Mucosa of stomach (tissue), 1 donor: ENCODE measurements at regions not wholly inside any gene's neighbourhood (a gene's known extent, or its start where the extent isn't known, plus 50 kb on each side); places are given as distances from the start of the nearest gene placed in this dataset.

ENCODE experiments used
- H3K27me3 ChIP-seq: one replicate; pipeline ENCODE4 v1.7.0; 2013; ENCODE audit warnings: mild to moderate bottlenecking, low read length; ENCODE audit not compliant: control insufficient read depth, insufficient read depth
- H3K36me3 ChIP-seq: one replicate; pipeline ENCODE4 v1.7.0; 2013; ENCODE audit warnings: low read length; ENCODE audit not compliant: control insufficient read depth, insufficient read depth
- H3K4me1 ChIP-seq: one replicate; pipeline ENCODE4 v1.7.0; 2013; ENCODE audit warnings: mild to moderate bottlenecking, low read length; ENCODE audit not compliant: control insufficient read depth, insufficient read depth
- H3K4me3 ChIP-seq: one replicate; pipeline ENCODE4 v1.7.0; 2013; ENCODE audit warnings: low read length
- H3K9ac ChIP-seq: one replicate; pipeline ENCODE4 v1.7.0; 2013; ENCODE audit warnings: mild to moderate bottlenecking, low read length, moderate library complexity
- H3K9me3 ChIP-seq: one replicate; pipeline ENCODE4 v1.7.0; 2013; ENCODE audit warnings: mild to moderate bottlenecking, low read length, moderate library complexity; ENCODE audit not compliant: control insufficient read depth
- donor health status: Pancreatic carcinoma.

GRCh38 chr6:28771401-28772267, 152.2 kb downstream of the TRIM27 start:
- Histone ChIP-seq H3K9ac (no peak overlapping the region), H3K4me3 (no peak overlapping the region), H3K27me3 (peaks cover 100% of the 10 kb centered on the region), H3K36me3 (no peaks in the 10 kb centered on the region), H3K9me3 (no peaks in the 10 kb centered on the region), H3K4me1 (no peaks in the 10 kb centered on the region)

- Histone ChIP-seq H3K9me3 (no peaks in the 10 kb centered on the region), H3K27me3 (peaks cover 99% of the 10 kb centered on the region), H3K4me1 (no peaks in the 10 kb centered on the region)
Measured at GRCh38 chr6:28772480-28773381, 151.1 kb downstream of the TRIM27 start.

GRCh38 chr6:28774292-28775051, 149.3 kb downstream of the TRIM27 start:
- H3K27me3 ChIP-seq: peaks cover 92% of the 10 kb centered on the region
- no peak overlapping the region for H3K9ac ChIP-seq

More at GRCh38 chr6:28772480-28773381, 151.1 kb downstream of the TRIM27 start:
- Histone ChIP-seq H3K36me3 (no peaks in the 10 kb centered on the region), H3K9ac (no peak overlapping the region), H3K4me3 (no peak overlapping the region)

GRCh38 chr6:28775052-28775376, 148.8 kb downstream of the TRIM27 start:
- no peak overlapping the region for H3K9ac ChIP-seq
- no peaks in the 10 kb centered on the region for H3K36me3 ChIP-seq
- H3K4me3 ChIP-seq: no peak overlapping the region
- H3K4me1 ChIP-seq: no peaks in the 10 kb centered on the region
- no peaks in the 10 kb centered on the region for H3K9me3 ChIP-seq
- peaks cover 92% of the 10 kb centered on the region for H3K27me3 ChIP-seq

More at GRCh38 chr6:28774292-28775051, 149.3 kb downstream of the TRIM27 start:
- Histone ChIP-seq H3K9me3 (no peaks in the 10 kb centered on the region), H3K4me3 (no peak overlapping the region), H3K4me1 (no peaks in the 10 kb centered on the region), H3K36me3 (no peaks in the 10 kb centered on the region)

- H3K9me3 ChIP-seq: no peaks in the 10 kb centered on the region
- no peak overlapping the region for H3K9ac ChIP-seq
- H3K4me3 ChIP-seq: no peak overlapping the region
- no peaks in the 10 kb centered on the region for H3K4me1 ChIP-seq
- H3K27me3 ChIP-seq: peaks cover 92% of the 10 kb centered on the region
- H3K36me3 ChIP-seq: no peaks in the 10 kb centered on the region
Measured at GRCh38 chr6:28775405-28776129, 148.2 kb downstream of the TRIM27 start.

- Histone ChIP-seq H3K9me3 (no peaks in the 10 kb centered on the region), H3K4me3 (no peak overlapping the region), H3K4me1 (no peaks in the 10 kb centered on the region), H3K27me3 (peaks cover 84% of the 10 kb centered on the region), H3K9ac (no peak overlapping the region), H3K36me3 (no peaks in the 10 kb centered on the region)
Measured at GRCh38 chr6:28776269-28777146, 147.3 kb downstream of the TRIM27 start.

GRCh38 chr6:28777147-28777461, 146.7 kb downstream of the TRIM27 start:
- Histone ChIP-seq H3K4me1 (no peaks in the 10 kb centered on the region), H3K9ac (no peak overlapping the region), H3K9me3 (no peaks in the 10 kb centered on the region), H3K27me3 (peaks cover 84% of the 10 kb centered on the region), H3K36me3 (no peaks in the 10 kb centered on the region), H3K4me3 (no peak overlapping the region)

- Histone ChIP-seq H3K27me3 (peaks cover 75% of the 10 kb centered on the region), H3K36me3 (no peaks in the 10 kb centered on the region), H3K4me3 (no peak overlapping the region), H3K4me1 (no peaks in the 10 kb centered on the region), H3K9ac (no peak overlapping the region), H3K9me3 (no peaks in the 10 kb centered on the region)
Measured at GRCh38 chr6:28782113-28782673, 141.6 kb downstream of the TRIM27 start.

GRCh38 chr6:28785962-28786679, 137.7 kb downstream of the TRIM27 start:
- no peak overlapping the region for H3K9ac ChIP-seq
- no peak overlapping the region for H3K4me3 ChIP-seq
- peaks cover 78% of the 10 kb centered on the region for H3K27me3 ChIP-seq
- H3K4me1 ChIP-seq: no peaks in the 10 kb centered on the region
- H3K36me3 ChIP-seq: no peaks in the 10 kb centered on the region
- no peaks in the 10 kb centered on the region for H3K9me3 ChIP-seq

- H3K9ac ChIP-seq: no peak overlapping the region
- peaks cover 69% of the 10 kb centered on the region for H3K27me3 ChIP-seq
- no peak overlapping the region for H3K4me3 ChIP-seq
Measured at GRCh38 chr6:28789553-28790083, 134.2 kb downstream of the TRIM27 start.

More at GRCh38 chr6:28789553-28790083, 134.2 kb downstream of the TRIM27 start:
- no peaks in the 10 kb centered on the region for H3K36me3 ChIP-seq
- no peaks in the 10 kb centered on the region for H3K4me1 ChIP-seq
- H3K9me3 ChIP-seq: no peaks in the 10 kb centered on the region
